Pancreas (tissue), 10 donors: ENCODE measurements at regions not wholly inside any gene's neighbourhood (a gene's known extent, or its start where the extent isn't known, plus 50 kb on each side); places are given as distances from the start of the nearest gene placed in this dataset.

Source experiments
- ATAC-seq, 4 donors: fragments of 200-7000 bp; cut with Tn5 transposase; one replicate each; pipeline versions ENCODE4 v1.8.0 to v1.9.1; 2020; ENCODE audit warnings: mild to moderate bottlenecking in 4 of 4, moderate library complexity in 4 of 4
- DNase-seq, 6 donors: peaks; one replicate each; pipeline ENCODE4 v3.0.0-alpha.2; 2020
- FAIRE-seq: peaks from 2 replicates; lab custom pipeline; 2012; peaks lifted over from hg19 to GRCh38; lab: Jason Lieb, UNC
- H3K27ac ChIP-seq, 4 donors: fragments of 200-600 bp; sonication (generic); 1 replicate in 3 of 4; 2 replicates in 1 of 4; pipeline versions ENCODE4 v1.5.0 to v1.8.0; 2020
- H3K27me3 ChIP-seq, 4 donors: fragments of 200-600 bp; one replicate each; pipeline ENCODE4 v1.8.0; 2021
- H3K36me3 ChIP-seq, 3 donors: fragments of 200-600 bp; sonication (generic) in 1 of 3; one replicate each; pipeline versions ENCODE4 v1.5.0 to v1.8.0; 2020 to 2021
- H3K4me1 ChIP-seq, 3 donors: fragments of 200-600 bp; one replicate each; pipeline ENCODE4 v1.8.0; 2021
- H3K4me3 ChIP-seq, 4 donors: fragments of 200-600 bp; sonication (generic) in 2 of 4; one replicate each; pipeline versions ENCODE4 v1.5.0 to v1.8.0; 2020 to 2021
- H3K9me3 ChIP-seq, 4 donors: fragments of 200-600 bp; one replicate each; pipeline ENCODE4 v1.8.0; 2021
- CTCF ChIP-seq, 4 donors: fragments of 200-600 bp; sonication (generic) in 3 of 4; IDR thresholded peaks; one replicate each; pipeline versions ENCODE4 v1.5.0 to v1.8.0; 2021; ENCODE audit warnings: antibody characterized with exemption in 4 of 4
- whole genome bisulfite sequencing, 2 donors: extraction: QIAGEN DNeasy Blood & Tissue Kit; methylation state at CpG; one replicate each; pipeline ENCODE4 v1.1.7; 2013; 5-methylcytosine and 5-hydroxymethylcytosine counted together
- intact Hi-C, 3 donors: fragments of 100-400 bp; cut with DNase I; formaldehyde crosslinking; loops; one replicate each; pipeline versions ENCODE4 v1.11.1 to v1.14.2; 2022
- donor health status: healthy with polysubstance abuse.
- donor health status: DM: no; HTN: no; CAD: no; lungs with moderate emphysema.
- donor health status: DM: no; HTN: no; CAD: no.
- donor health status: control.
- donor health status: control.
- donor health status: Bipolar disorder and iron deficiency.
- donor health status: DM: yes; HTN: yes; CAD: no.
- donor health status: DM: no; HTN: no; CAD: no.
- donor health status: DM: no; HTN: no; CAD: no.
- donor health status: DM: yes; HTN: yes; CAD: no.

GRCh38 chr1:245046769-245047168 is 108.0 kb upstream of the KIF26B start:
- Histone ChIP-seq H3K27me3 (no peaks in the 10 kb centered on the region), H3K4me3 (peak overlapping the region in 1 of 4 donors; percentile 2), H3K4me1 (peaks cover 3 to 12% (median 10%) of the 10 kb centered on the region in 3 donors), H3K36me3 (no peaks in the 10 kb centered on the region), H3K27ac (peak overlapping the region; percentile 33 to 59 (median 52)), H3K9me3 (no peaks in the 10 kb centered on the region)
- TF ChIP-seq CTCF (IDR thresholded peaks at IDR 0.05) = no peak
- DNase-seq (peak in 5 of 6 donors; percentile 41 to 66 (median 48)), FAIRE-seq (no peak), ATAC-seq (peak; percentile 76 to 81 (median 79))
- intact Hi-C loops = loop anchor here in 1 of 3 donors (5.0 kb wide), 1 partner anchor 244 kb away; no protein-coding TSS in a partner anchor
- WGBS, 2 donors = 15 to 18% methylated on average over 11 of the region's 11 CpGs

GRCh38 chr1:245046315-245046714 is 108.5 kb upstream of the KIF26B start:
- DNase-seq = peak in 4 of 6 donors; percentile 27 to 62 (median 50)
- intact Hi-C loops = loop anchor here in 1 of 3 donors (5.0 kb wide), 1 partner anchor 244 kb away; no protein-coding TSS in a partner anchor
- peak overlapping the region in 1 of 4 donors; percentile 2 for H3K4me3 ChIP-seq
- no peak for TF ChIP-seq CTCF (IDR thresholded peaks at IDR 0.05)
- peak; percentile 68 to 74 (median 70) for ATAC-seq
- peaks cover 3 to 12% (median 10%) of the 10 kb centered on the region in 3 donors for H3K4me1 ChIP-seq
- no peak for FAIRE-seq
- no peaks in the 10 kb centered on the region for H3K27me3 ChIP-seq
- no peaks in the 10 kb centered on the region for H3K36me3 ChIP-seq
- WGBS, 2 donors = 27 to 32% methylated on average over 9 of the region's 9 CpGs
- peak overlapping the region; percentile 33 to 59 (median 52) for H3K27ac ChIP-seq
- no peaks in the 10 kb centered on the region for H3K9me3 ChIP-seq

- WGBS, 2 donors = 36 to 42% methylated on average over 9 of the region's 9 CpGs
- intact Hi-C loops = loop anchor here in 1 of 3 donors (5.0 kb wide), 1 partner anchor 243 kb away; no protein-coding TSS in a partner anchor
- DNase-seq (peak in 3 of 6 donors; percentile 38 to 55 (median 54)), FAIRE-seq (no peak), ATAC-seq (peak; percentile 51 to 74 (median 72))
- Histone ChIP-seq H3K4me1 (peaks cover 3 to 12% (median 10%) of the 10 kb centered on the region in 3 donors), H3K27ac (peak overlapping the region; percentile 33 to 59 (median 52)), H3K27me3 (no peaks in the 10 kb centered on the region), H3K4me3 (peak overlapping the region in 1 of 4 donors; percentile 2), H3K9me3 (no peaks in the 10 kb centered on the region), H3K36me3 (no peaks in the 10 kb centered on the region)
- TF ChIP-seq CTCF (IDR thresholded peaks at IDR 0.05) = no peak
Measured at GRCh38 chr1:245045087-245045881, 109.5 kb upstream of the KIF26B start.

- no peak overlapping the region for H3K4me3 ChIP-seq
- intact Hi-C loops = loop anchor here in 1 of 3 donors (5.0 kb wide), 1 partner anchor 241 kb away; no protein-coding TSS in a partner anchor
- FAIRE-seq = no peak
- peaks cover 3 to 12% (median 10%) of the 10 kb centered on the region in 3 donors for H3K4me1 ChIP-seq
- H3K9me3 ChIP-seq = no peaks in the 10 kb centered on the region
- TF ChIP-seq CTCF (IDR thresholded peaks at IDR 0.05) = no peak
- H3K27me3 ChIP-seq = no peaks in the 10 kb centered on the region
- no peaks in the 10 kb centered on the region for H3K36me3 ChIP-seq
- no peak overlapping the region for H3K27ac ChIP-seq
- 77 to 79% methylated on average over 6 of the region's 6 CpGs for WGBS, 2 donors
- no peak for DNase-seq
- no peak for ATAC-seq
Measured at GRCh38 chr1:245043611-245043940, 111.2 kb upstream of the KIF26B start.
